ENCODE measurements at regions not wholly inside any gene's neighbourhood (a gene's known extent, or its start where the extent isn't known, plus 50 kb on each side); places are given as distances from the start of the nearest gene placed in this dataset.
"Not testable (repeated sequence)": the region's sequence is repeated elsewhere in the genome, so short reads cannot be mapped to it uniquely, and the experiment has no call there.

GRCh38 chr4:164081371-164081770 lies 586.9 kb downstream of the TMA16 start:
- no peak overlapping the region for H3K27ac ChIP-seq (ENCODE audit: insufficient read depth, low read depth, low read length, poor library complexity, severe bottlenecking)
- no peaks in the 10 kb centered on the region for H3K27me3 ChIP-seq (ENCODE audit: control insufficient read depth, insufficient read depth, low read length, poor library complexity, severe bottlenecking)
- no peak overlapping the region for H3K4me3 ChIP-seq (ENCODE audit: insufficient read depth, low read depth, low read length)
- H3K9me3 ChIP-seq (ENCODE audit: control insufficient read depth, low read length) = no peaks in the 10 kb centered on the region
- H3K4me1 ChIP-seq (ENCODE audit: control insufficient read depth, insufficient read depth, low read length) = no peaks in the 10 kb centered on the region
- H3K36me3 ChIP-seq (ENCODE audit: control insufficient read depth, insufficient read depth, low read length) = no peaks in the 10 kb centered on the region
- 57 to 64% methylated on average over 1 of the region's 1 CpG for WGBS, 2 experiments

- H3K9me3 ChIP-seq (ENCODE audit: control insufficient read depth, low read length) = no peaks in the 10 kb centered on the region
- no peaks in the 10 kb centered on the region for H3K27me3 ChIP-seq (ENCODE audit: control insufficient read depth, insufficient read depth, low read length, poor library complexity, severe bottlenecking)
- no peak overlapping the region for H3K4me3 ChIP-seq (ENCODE audit: insufficient read depth, low read depth, low read length)
- H3K36me3 ChIP-seq (ENCODE audit: control insufficient read depth, insufficient read depth, low read length) = no peaks in the 10 kb centered on the region
- 93 to 94% methylated on average over 2 of the region's 2 CpGs for WGBS, 2 experiments
- H3K27ac ChIP-seq (ENCODE audit: insufficient read depth, low read depth, low read length, poor library complexity, severe bottlenecking) = no peak overlapping the region
- no peaks in the 10 kb centered on the region for H3K4me1 ChIP-seq (ENCODE audit: control insufficient read depth, insufficient read depth, low read length)
Observed at GRCh38 chr4:164081801-164082200, 587.3 kb downstream of the TMA16 start.

- Histone ChIP-seq H3K9me3 (ENCODE audit: control insufficient read depth, low read length) (no peaks in the 10 kb centered on the region), H3K27me3 (ENCODE audit: control insufficient read depth, insufficient read depth, low read length, poor library complexity, severe bottlenecking) (no peaks in the 10 kb centered on the region), H3K27ac (ENCODE audit: insufficient read depth, low read depth, low read length, poor library complexity, severe bottlenecking) (no peak overlapping the region), H3K4me1 (ENCODE audit: control insufficient read depth, insufficient read depth, low read length) (no peaks in the 10 kb centered on the region), H3K36me3 (ENCODE audit: control insufficient read depth, insufficient read depth, low read length) (no peaks in the 10 kb centered on the region), H3K4me3 (ENCODE audit: insufficient read depth, low read depth, low read length) (no peak overlapping the region)
- WGBS, 2 experiments = 90 to 98% methylated on average over 2 to 3 of the region's 3 CpGs
Observed at GRCh38 chr4:164087733-164088132, 593.2 kb downstream of the TMA16 start.

- H3K9me3 ChIP-seq (ENCODE audit: control insufficient read depth, low read length) = no peaks in the 10 kb centered on the region
- no peak overlapping the region for H3K4me3 ChIP-seq (ENCODE audit: insufficient read depth, low read depth, low read length)
- no peaks in the 10 kb centered on the region for H3K27me3 ChIP-seq (ENCODE audit: control insufficient read depth, insufficient read depth, low read length, poor library complexity, severe bottlenecking)
- no peaks in the 10 kb centered on the region for H3K36me3 ChIP-seq (ENCODE audit: control insufficient read depth, insufficient read depth, low read length)
- H3K27ac ChIP-seq (ENCODE audit: insufficient read depth, low read depth, low read length, poor library complexity, severe bottlenecking) = no peak overlapping the region
- 78 to 97% methylated on average over 4 of the region's 5 CpGs for WGBS, 2 experiments
- H3K4me1 ChIP-seq (ENCODE audit: control insufficient read depth, insufficient read depth, low read length) = no peaks in the 10 kb centered on the region
Observed at GRCh38 chr4:164095313-164096110, 601.0 kb downstream of the TMA16 start.

- WGBS, 2 experiments = 92 to 95% methylated on average over 2 of the region's 5 CpGs
- Histone ChIP-seq H3K27ac (ENCODE audit: insufficient read depth, low read depth, low read length, poor library complexity, severe bottlenecking) (no peak overlapping the region), H3K9me3 (ENCODE audit: control insufficient read depth, low read length) (no peaks in the 10 kb centered on the region), H3K4me3 (ENCODE audit: insufficient read depth, low read depth, low read length) (no peak overlapping the region), H3K36me3 (ENCODE audit: control insufficient read depth, insufficient read depth, low read length) (no peaks in the 10 kb centered on the region), H3K4me1 (ENCODE audit: control insufficient read depth, insufficient read depth, low read length) (no peaks in the 10 kb centered on the region), H3K27me3 (ENCODE audit: control insufficient read depth, insufficient read depth, low read length, poor library complexity, severe bottlenecking) (no peaks in the 10 kb centered on the region)
Observed at GRCh38 chr4:164096766-164097518, 602.5 kb downstream of the TMA16 start.

GRCh38 chr4:164100741-164101365 lies 606.4 kb downstream of the TMA16 start:
- H3K4me1 ChIP-seq (ENCODE audit: control insufficient read depth, insufficient read depth, low read length); H3K4me3 ChIP-seq (ENCODE audit: insufficient read depth, low read depth, low read length): not testable (repeated sequence)
- 86 to 89% methylated on average over 21 to 23 of the region's 23 CpGs for WGBS, 2 experiments

GRCh38 chr4:164108971-164109370 lies 614.5 kb downstream of the TMA16 start:
- no peak overlapping the region for H3K27ac ChIP-seq (ENCODE audit: insufficient read depth, low read depth, low read length, poor library complexity, severe bottlenecking)
- H3K36me3 ChIP-seq (ENCODE audit: control insufficient read depth, insufficient read depth, low read length) = no peaks in the 10 kb centered on the region
- 98 to 100% methylated on average over 2 of the region's 2 CpGs for WGBS, 2 experiments
- H3K9me3 ChIP-seq (ENCODE audit: control insufficient read depth, low read length) = no peaks in the 10 kb centered on the region
- H3K27me3 ChIP-seq (ENCODE audit: control insufficient read depth, insufficient read depth, low read length, poor library complexity, severe bottlenecking) = no peaks in the 10 kb centered on the region
- no peak overlapping the region for H3K4me3 ChIP-seq (ENCODE audit: insufficient read depth, low read depth, low read length)
- no peaks in the 10 kb centered on the region for H3K4me1 ChIP-seq (ENCODE audit: control insufficient read depth, insufficient read depth, low read length)

More at GRCh38 chr4:164100741-164101365, 606.4 kb downstream of the TMA16 start:
- H3K27ac ChIP-seq (ENCODE audit: insufficient read depth, low read depth, low read length, poor library complexity, severe bottlenecking); H3K9me3 ChIP-seq (ENCODE audit: control insufficient read depth, low read length); H3K36me3 ChIP-seq (ENCODE audit: control insufficient read depth, insufficient read depth, low read length); H3K27me3 ChIP-seq (ENCODE audit: control insufficient read depth, insufficient read depth, low read length, poor library complexity, severe bottlenecking): not testable (repeated sequence)

GRCh38 chr4:164109503-164109902 lies 615.0 kb downstream of the TMA16 start:
- WGBS, 2 experiments = 94 to 97% methylated on average over 2 to 3 of the region's 4 CpGs
- H3K4me1 ChIP-seq (ENCODE audit: control insufficient read depth, insufficient read depth, low read length) = no peaks in the 10 kb centered on the region
- H3K9me3 ChIP-seq (ENCODE audit: control insufficient read depth, low read length) = no peaks in the 10 kb centered on the region
- no peaks in the 10 kb centered on the region for H3K36me3 ChIP-seq (ENCODE audit: control insufficient read depth, insufficient read depth, low read length)
- H3K27ac ChIP-seq (ENCODE audit: insufficient read depth, low read depth, low read length, poor library complexity, severe bottlenecking) = no peak overlapping the region
- no peaks in the 10 kb centered on the region for H3K27me3 ChIP-seq (ENCODE audit: control insufficient read depth, insufficient read depth, low read length, poor library complexity, severe bottlenecking)
- no peak overlapping the region for H3K4me3 ChIP-seq (ENCODE audit: insufficient read depth, low read depth, low read length)

GRCh38 chr4:164115236-164115635 lies 620.7 kb downstream of the TMA16 start:
- WGBS, 2 experiments = 76 to 100% methylated on average over 1 to 2 of the region's 2 CpGs
- no peaks in the 10 kb centered on the region for H3K9me3 ChIP-seq (ENCODE audit: control insufficient read depth, low read length)

GRCh38 chr4:164116286-164116685 lies 621.8 kb downstream of the TMA16 start:
- H3K4me3 ChIP-seq (ENCODE audit: insufficient read depth, low read depth, low read length) = no peak overlapping the region
- no peaks in the 10 kb centered on the region for H3K4me1 ChIP-seq (ENCODE audit: control insufficient read depth, insufficient read depth, low read length)
- H3K9me3 ChIP-seq (ENCODE audit: control insufficient read depth, low read length) = no peaks in the 10 kb centered on the region
- WGBS, 2 experiments = 83% methylated on average over 1 of the region's 1 CpG; no CpG with 5 or more reads in 1 of the 2 experiments
- no peaks in the 10 kb centered on the region for H3K36me3 ChIP-seq (ENCODE audit: control insufficient read depth, insufficient read depth, low read length)
- no peak overlapping the region for H3K27ac ChIP-seq (ENCODE audit: insufficient read depth, low read depth, low read length, poor library complexity, severe bottlenecking)
- no peaks in the 10 kb centered on the region for H3K27me3 ChIP-seq (ENCODE audit: control insufficient read depth, insufficient read depth, low read length, poor library complexity, severe bottlenecking)

More at GRCh38 chr4:164115236-164115635, 620.7 kb downstream of the TMA16 start:
- no peak overlapping the region for H3K4me3 ChIP-seq (ENCODE audit: insufficient read depth, low read depth, low read length)
- H3K36me3 ChIP-seq (ENCODE audit: control insufficient read depth, insufficient read depth, low read length) = no peaks in the 10 kb centered on the region
- no peaks in the 10 kb centered on the region for H3K4me1 ChIP-seq (ENCODE audit: control insufficient read depth, insufficient read depth, low read length)
- H3K27ac ChIP-seq (ENCODE audit: insufficient read depth, low read depth, low read length, poor library complexity, severe bottlenecking) = no peak overlapping the region
- no peaks in the 10 kb centered on the region for H3K27me3 ChIP-seq (ENCODE audit: control insufficient read depth, insufficient read depth, low read length, poor library complexity, severe bottlenecking)

Measured in ectodermal cell (in vitro differentiated cells).